Middle frontal gyrus (tissue), 1 donor: ENCODE measurements at regions not wholly inside any gene's neighbourhood (a gene's known extent, or its start where the extent isn't known, plus 50 kb on each side); places are given as distances from the start of the nearest gene placed in this dataset.

Experiments used
- DNase-seq: peaks from one replicate; pipeline ENCODE4 v3.0.0-alpha.2; 2015; ENCODE audit warnings: low spot score; ENCODE audit errors: extremely low spot score

GRCh38 chr7:118684796-118685195 lies 460.3 kb downstream of the ANKRD7 start:
- no peak for DNase-seq

- no peak for DNase-seq
Measured at GRCh38 chr7:118689403-118689802, 464.9 kb downstream of the ANKRD7 start.

GRCh38 chr7:118696879-118697278 lies 472.4 kb downstream of the ANKRD7 start:
- DNase-seq, result no peak

GRCh38 chr7:118699222-118699621 lies 474.7 kb downstream of the ANKRD7 start:
- DNase-seq, result no peak

GRCh38 chr7:118708741-118709140 lies 484.2 kb downstream of the ANKRD7 start:
- DNase-seq, result no peak

GRCh38 chr7:118711688-118712087 lies 487.2 kb downstream of the ANKRD7 start:
- DNase-seq, result no peak

- DNase-seq, result no peak
Measured at GRCh38 chr7:118713039-118713438, 488.5 kb downstream of the ANKRD7 start.

- no peak for DNase-seq
Measured at GRCh38 chr7:118720632-118721031, 496.1 kb downstream of the ANKRD7 start.

GRCh38 chr7:118731854-118732253 lies 507.4 kb downstream of the ANKRD7 start:
- no peak for DNase-seq

GRCh38 chr7:118734541-118734940 lies 510.0 kb downstream of the ANKRD7 start:
- DNase-seq, result no peak

- no peak for DNase-seq
Measured at GRCh38 chr7:118735441-118735840, 510.9 kb downstream of the ANKRD7 start.

- no peak for DNase-seq
Measured at GRCh38 chr7:118737935-118738334, 513.4 kb downstream of the ANKRD7 start.

- DNase-seq, result no peak
Measured at GRCh38 chr7:118745927-118746326, 521.4 kb downstream of the ANKRD7 start.

- no peak for DNase-seq
Measured at GRCh38 chr7:118747473-118747872, 523.0 kb downstream of the ANKRD7 start.

GRCh38 chr7:118753479-118753878 lies 529.0 kb downstream of the ANKRD7 start:
- DNase-seq, result no peak

GRCh38 chr7:118754608-118755007 lies 530.1 kb downstream of the ANKRD7 start:
- DNase-seq, result no peak

- no peak for DNase-seq
Measured at GRCh38 chr7:118755067-118755625, 530.6 kb downstream of the ANKRD7 start.

GRCh38 chr7:118757066-118757465 lies 532.6 kb downstream of the ANKRD7 start:
- no peak for DNase-seq

GRCh38 chr7:118758582-118758981 lies 534.1 kb downstream of the ANKRD7 start:
- DNase-seq, result no peak

- no peak for DNase-seq
Measured at GRCh38 chr7:118759921-118760320, 535.4 kb downstream of the ANKRD7 start.

- DNase-seq, result no peak
Measured at GRCh38 chr7:118762451-118762850, 537.9 kb downstream of the ANKRD7 start.

GRCh38 chr7:118764221-118764620 lies 539.7 kb downstream of the ANKRD7 start:
- DNase-seq, result no peak

GRCh38 chr7:118771672-118772071 lies 547.2 kb downstream of the ANKRD7 start:
- DNase-seq, result no peak

GRCh38 chr7:118777308-118777707 lies 552.8 kb downstream of the ANKRD7 start:
- no peak for DNase-seq
